SU-DHL-6 (cell line): ENCODE measurements at regions not wholly inside any gene's neighbourhood (a gene's known extent, or its start where the extent isn't known, plus 50 kb on each side); places are given as distances from the start of the nearest gene placed in this dataset.

Experiments used
- CTCF ChIP-seq: fragments of 200-600 bp; sonication (generic); IDR thresholded peaks from one replicate; pipeline ENCODE4 v1.5.1; 2017; ENCODE audit warnings: antibody characterized with exemption, mild to moderate bottlenecking, low read length, moderate library complexity; ENCODE audit not compliant: insufficient read depth, poor library complexity, severe bottlenecking
- EZH2phosphoT487 ChIP-seq: fragments of 200-600 bp; sonication (generic), shearing (Covaris generic); conservative IDR thresholded peaks from 2 replicates; pipeline ENCODE4 v1.6.1; 2018; ENCODE audit warnings: mild to moderate bottlenecking, antibody characterized with exemption, low read length, moderate library complexity, mixed read lengths

DNA sequence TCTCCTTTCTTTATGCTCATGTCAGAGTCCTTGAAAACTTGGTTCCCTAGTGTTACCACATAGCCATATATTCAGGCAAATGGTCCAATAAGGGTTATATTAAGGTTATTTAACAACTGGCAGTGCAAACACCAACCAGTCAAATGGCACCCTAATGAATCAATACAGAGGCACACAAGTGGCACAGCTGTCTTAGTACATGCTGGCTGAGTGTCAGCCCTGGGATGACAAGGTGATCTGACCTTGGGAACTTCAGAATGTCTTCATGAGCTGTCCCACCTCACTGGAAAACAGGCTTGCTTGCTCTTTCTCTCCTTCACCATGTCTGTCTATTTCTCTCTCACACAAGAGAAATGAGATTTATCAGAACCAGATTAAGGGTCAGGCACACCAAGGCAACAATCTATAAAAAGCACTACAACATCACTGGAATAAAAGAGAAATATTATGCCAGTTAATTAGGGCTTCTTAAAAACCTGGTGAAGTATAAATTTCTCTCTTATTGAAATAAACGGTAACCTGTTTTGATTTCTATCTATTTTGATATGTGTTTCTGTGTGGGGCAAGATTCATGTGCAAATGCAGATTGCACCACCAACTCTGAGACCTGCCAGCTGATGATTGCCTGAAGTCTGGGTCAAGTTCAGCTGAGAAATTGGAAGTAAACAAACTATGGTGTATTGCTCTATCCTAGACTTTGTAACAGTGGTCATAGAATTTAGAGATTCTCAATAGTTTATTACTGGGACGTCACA lies 140.7 kb downstream of the SREK1 start:
- no peak for TF ChIP-seq CTCF
- no peak for TF ChIP-seq EZH2phosphoT487
